WTC11 (cell line): ENCODE measurements at regions not wholly inside any gene's neighbourhood (a gene's known extent, or its start where the extent isn't known, plus 50 kb on each side); places are given as distances from the start of the nearest gene placed in this dataset.

Experiments used
- ATAC-seq: fragments of 200-7000 bp; cut with Tn5 transposase; 2 replicates; pipeline ENCODE4 v1.10.0; 2021; ENCODE audit warnings: mild to moderate bottlenecking, moderate library complexity
- CTCF ChIA-PET: fragments of 300-600 bp; sonication (Branson Sonifier 250); formaldehyde crosslinking; loops from one replicate; lab custom pipeline; 2021; ENCODE audit warnings: antibody characterized with exemption; lab: Charles Lee
- POLR2A ChIA-PET: fragments of 350-600 bp; sonication (Branson Sonifier 250); formaldehyde crosslinking; loops from one replicate; lab custom pipeline; 2021; ENCODE audit warnings: antibody characterized with exemption; lab: Charles Lee
- DNase-seq: peaks from one replicate; pipeline ENCODE4 v3.0.0; 2021; ENCODE audit warnings: low spot score
- H3K27ac Mint-ChIP-seq: 2 replicates; pipeline ENCODE4 v1.8.0; 2021; ENCODE audit warnings: mixed read lengths
- H3K27me3 Mint-ChIP-seq: 2 replicates; pipeline ENCODE4 v1.8.0; 2021; ENCODE audit warnings: low read depth, mild to moderate bottlenecking, moderate library complexity, mixed read lengths
- H3K36me3 Mint-ChIP-seq: 2 replicates; pipeline ENCODE4 v1.8.0; 2021; ENCODE audit warnings: mixed read lengths
- H3K4me1 Mint-ChIP-seq: 2 replicates; pipeline ENCODE4 v1.8.0; 2022; ENCODE audit warnings: mixed read lengths
- H3K4me3 Mint-ChIP-seq: 2 replicates; pipeline ENCODE4 v1.8.0; 2021; ENCODE audit warnings: mild to moderate bottlenecking, moderate library complexity, mixed read lengths
- H3K9me3 Mint-ChIP-seq: 2 replicates; pipeline ENCODE4 v1.8.0; 2021; ENCODE audit warnings: mixed read lengths
- ATF2 ChIP-seq: sonication (generic); formaldehyde crosslinking; IDR thresholded peaks from 2 replicates; pipeline ENCODE4 v1.8.1; 2022; ENCODE audit warnings: low read depth, missing genetic modification reagents, borderline replicate concordance
- ATF3 ChIP-seq: sonication (generic); formaldehyde crosslinking; conservative IDR thresholded peaks from 2 replicates; pipeline ENCODE4 v1.8.1; 2022; ENCODE audit warnings: mild to moderate bottlenecking, missing genetic modification reagents
- CREM ChIP-seq: sonication (generic); formaldehyde crosslinking; IDR thresholded peaks from 2 replicates; pipeline ENCODE4 v1.8.1; 2022; ENCODE audit warnings: mild to moderate bottlenecking, missing genetic modification reagents, moderate library complexity
- E2F1 ChIP-seq: sonication (generic); formaldehyde crosslinking; IDR thresholded peaks from 2 replicates; pipeline ENCODE4 v1.8.0; 2022; ENCODE audit warnings: mild to moderate bottlenecking, missing genetic modification reagents
- E2F4 ChIP-seq: sonication (generic); formaldehyde crosslinking; IDR thresholded peaks from 2 replicates; pipeline ENCODE4 v1.8.1; 2022; ENCODE audit warnings: low read depth, mild to moderate bottlenecking, moderate library complexity, missing genetic modification reagents, borderline replicate concordance
- FOXP1 ChIP-seq: sonication (generic); formaldehyde crosslinking; IDR thresholded peaks from 2 replicates; pipeline ENCODE4 v1.8.0; 2022; ENCODE audit warnings: missing genetic modification reagents, mild to moderate bottlenecking, moderate library complexity, borderline replicate concordance
- GABPB1 ChIP-seq: sonication (generic); formaldehyde crosslinking; IDR thresholded peaks from 2 replicates; pipeline ENCODE4 v1.8.1; 2023; ENCODE audit warnings: mild to moderate bottlenecking, missing genetic modification reagents
- HMGA2 ChIP-seq: fragments of 250-450 bp; sonication (Bioruptor Pico); IDR thresholded peaks from 2 replicates; pipeline ENCODE4 v1.4.0; 2021; ENCODE audit warnings: mild to moderate bottlenecking, moderate library complexity
- MXD4 ChIP-seq: fragments of 250-450 bp; sonication (Bioruptor Pico); IDR thresholded peaks from 2 replicates; pipeline ENCODE4 v1.8.0; 2021; ENCODE audit warnings: mild to moderate bottlenecking, moderate library complexity, borderline replicate concordance
- NR3C1 ChIP-seq: sonication (generic); formaldehyde crosslinking; conservative IDR thresholded peaks from 2 replicates; pipeline ENCODE4 v1.8.1; 2023; ENCODE audit warnings: low read depth, mild to moderate bottlenecking, missing genetic modification reagents
- PRRX2 ChIP-seq: fragments of 250-450 bp; sonication (Bioruptor Pico); IDR thresholded peaks from 2 replicates; pipeline ENCODE4 v1.8.0; 2021; ENCODE audit warnings: mild to moderate bottlenecking
- RELA ChIP-seq: sonication (generic); formaldehyde crosslinking; IDR thresholded peaks from 2 replicates; pipeline ENCODE4 v1.8.1; 2022; ENCODE audit warnings: missing genetic modification reagents, mild to moderate bottlenecking, borderline replicate concordance
- RORB ChIP-seq: fragments of 250-450 bp; sonication (Bioruptor Pico); IDR thresholded peaks from 2 replicates; pipeline ENCODE4 v1.9.0; 2021; ENCODE audit warnings: mild to moderate bottlenecking
- SMAD4 ChIP-seq: sonication (generic); formaldehyde crosslinking; IDR thresholded peaks from 2 replicates; pipeline ENCODE4 v1.8.0; 2022; ENCODE audit warnings: mild to moderate bottlenecking, missing genetic modification reagents
- SP1 ChIP-seq: sonication (generic); formaldehyde crosslinking; conservative IDR thresholded peaks from 2 replicates; pipeline ENCODE4 v1.8.1; 2022; ENCODE audit warnings: missing genetic modification reagents
- TEAD4 ChIP-seq: sonication (generic); formaldehyde crosslinking; IDR thresholded peaks from 2 replicates; pipeline ENCODE4 v1.8.0; 2022; ENCODE audit warnings: mild to moderate bottlenecking, missing genetic modification reagents
- ZMAT4 ChIP-seq: fragments of 250-450 bp; sonication (Bioruptor Pico); IDR thresholded peaks from 2 replicates; pipeline ENCODE4 v1.9.0; 2021; ENCODE audit warnings: mild to moderate bottlenecking
- ZNF532 ChIP-seq: fragments of 250-450 bp; sonication (Bioruptor Pico); IDR thresholded peaks from 2 replicates; pipeline ENCODE4 v1.9.0; 2021; ENCODE audit warnings: mild to moderate bottlenecking, borderline replicate concordance
- ZSCAN18 ChIP-seq: fragments of 250-450 bp; sonication (Bioruptor Pico); IDR thresholded peaks from 2 replicates; pipeline ENCODE4 v2.1.2; 2022; ENCODE audit warnings: mild to moderate bottlenecking, moderate library complexity

- TF ChIP-seq FOXP1 (no peak), CREM (CRISPR knock-in tag) (no peak), ZSCAN18 (CRISPR knock-in tag) (no peak), ATF3 (CRISPR knock-in tag) (no peak), ATF2 (CRISPR knock-in tag) (no peak), E2F4 (no peak)
- Mint-ChIP-seq H3K27me3 (no peaks in the 10 kb centered on the region; the same call in 1 of the 2 replicates), H3K9me3 (no peaks in the 10 kb centered on the region), H3K27ac (no peak overlapping the region), H3K36me3 (no peaks in the 10 kb centered on the region), H3K4me3 (no peak overlapping the region), H3K4me1 (peaks cover 2% of the 10 kb centered on the region; the same call in 1 of the 2 replicates)
- ATAC-seq (peak; percentile 95), DNase-seq (peak; percentile 34)
- ChIA-PET POLR2A (no interaction called here), CTCF (no interaction called here)
These were observed 51.9 kb upstream of the WT1 start for GRCh38 chr11:32487270-32487669.

GRCh38 chr11:32485733-32486132, 50.4 kb upstream of the WT1 start:
- no peak overlapping the region for H3K27ac Mint-ChIP-seq
- peaks cover 6% of the 10 kb centered on the region for H3K4me1 Mint-ChIP-seq
- no peaks in the 10 kb centered on the region for H3K36me3 Mint-ChIP-seq
- H3K4me3 Mint-ChIP-seq, result no peak overlapping the region
- H3K9me3 Mint-ChIP-seq, result no peaks in the 10 kb centered on the region
- CTCF ChIA-PET, result no interaction called here
- DNase-seq (no peak), ATAC-seq (no peak)
- POLR2A ChIA-PET, result no interaction called here
- TF ChIP-seq ZNF532 (CRISPR knock-in tag) (no peak), E2F1 (CRISPR knock-in tag) (no peak), NR3C1 (CRISPR knock-in tag) (no peak), SMAD4 (CRISPR knock-in tag) (no peak), PRRX2 (CRISPR knock-in tag) (no peak), GABPB1 (no peak), ZMAT4 (CRISPR knock-in tag) (no peak), RORB (no peak), MXD4 (CRISPR knock-in tag) (no peak), HMGA2 (CRISPR knock-in tag) (no peak), RELA (no peak), SP1 (CRISPR knock-in tag) (no peak), TEAD4 (CRISPR knock-in tag) (no peak)
- no peaks in the 10 kb centered on the region for H3K27me3 Mint-ChIP-seq
